ENCODE measurements at regions not wholly inside any gene's neighbourhood (a gene's known extent, or its start where the extent isn't known, plus 50 kb on each side); places are given as distances from the start of the nearest gene placed in this dataset.
"Not testable (repeated sequence)": the region's sequence is repeated elsewhere in the genome, so short reads cannot be mapped to it uniquely, and the experiment has no call there.

DNA sequence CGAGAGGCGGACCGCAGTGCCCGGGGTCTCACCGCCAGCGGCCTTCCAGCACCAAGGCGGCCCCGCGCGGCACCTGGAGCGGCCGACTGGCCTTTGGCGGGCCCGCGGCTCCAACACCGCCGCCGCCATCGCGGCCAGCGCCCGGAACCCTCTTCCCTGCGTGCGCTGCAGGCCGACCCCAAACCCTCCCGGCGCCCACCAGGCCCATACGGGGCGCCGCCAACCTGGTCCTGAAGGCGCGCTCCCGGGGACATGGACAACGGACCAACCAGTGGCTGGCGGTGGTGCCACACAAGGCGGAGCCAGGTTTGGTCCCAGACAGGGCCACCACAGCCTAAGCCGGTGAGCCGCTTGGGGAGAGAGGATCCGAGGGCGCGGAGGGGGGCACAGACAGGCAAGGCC, 1514.8 kb upstream of the DEFB115 start:
- no peak overlapping the region for H3K27ac ChIP-seq
- TF ChIP-seq, protein P1, sequence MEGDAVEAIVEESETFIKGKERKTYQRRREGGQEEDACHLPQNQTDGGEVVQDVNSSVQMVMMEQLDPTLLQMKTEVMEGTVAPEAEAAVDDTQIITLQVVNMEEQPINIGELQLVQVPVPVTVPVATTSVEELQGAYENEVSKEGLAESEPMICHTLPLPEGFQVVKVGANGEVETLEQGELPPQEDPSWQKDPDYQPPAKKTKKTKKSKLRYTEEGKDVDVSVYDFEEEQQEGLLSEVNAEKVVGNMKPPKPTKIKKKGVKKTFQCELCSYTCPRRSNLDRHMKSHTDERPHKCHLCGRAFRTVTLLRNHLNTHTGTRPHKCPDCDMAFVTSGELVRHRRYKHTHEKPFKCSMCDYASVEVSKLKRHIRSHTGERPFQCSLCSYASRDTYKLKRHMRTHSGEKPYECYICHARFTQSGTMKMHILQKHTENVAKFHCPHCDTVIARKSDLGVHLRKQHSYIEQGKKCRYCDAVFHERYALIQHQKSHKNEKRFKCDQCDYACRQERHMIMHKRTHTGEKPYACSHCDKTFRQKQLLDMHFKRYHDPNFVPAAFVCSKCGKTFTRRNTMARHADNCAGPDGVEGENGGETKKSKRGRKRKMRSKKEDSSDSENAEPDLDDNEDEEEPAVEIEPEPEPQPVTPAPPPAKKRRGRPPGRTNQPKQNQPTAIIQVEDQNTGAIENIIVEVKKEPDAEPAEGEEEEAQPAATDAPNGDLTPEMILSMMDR (conservative IDR thresholded peaks at IDR 0.05), result no peak

DNA sequence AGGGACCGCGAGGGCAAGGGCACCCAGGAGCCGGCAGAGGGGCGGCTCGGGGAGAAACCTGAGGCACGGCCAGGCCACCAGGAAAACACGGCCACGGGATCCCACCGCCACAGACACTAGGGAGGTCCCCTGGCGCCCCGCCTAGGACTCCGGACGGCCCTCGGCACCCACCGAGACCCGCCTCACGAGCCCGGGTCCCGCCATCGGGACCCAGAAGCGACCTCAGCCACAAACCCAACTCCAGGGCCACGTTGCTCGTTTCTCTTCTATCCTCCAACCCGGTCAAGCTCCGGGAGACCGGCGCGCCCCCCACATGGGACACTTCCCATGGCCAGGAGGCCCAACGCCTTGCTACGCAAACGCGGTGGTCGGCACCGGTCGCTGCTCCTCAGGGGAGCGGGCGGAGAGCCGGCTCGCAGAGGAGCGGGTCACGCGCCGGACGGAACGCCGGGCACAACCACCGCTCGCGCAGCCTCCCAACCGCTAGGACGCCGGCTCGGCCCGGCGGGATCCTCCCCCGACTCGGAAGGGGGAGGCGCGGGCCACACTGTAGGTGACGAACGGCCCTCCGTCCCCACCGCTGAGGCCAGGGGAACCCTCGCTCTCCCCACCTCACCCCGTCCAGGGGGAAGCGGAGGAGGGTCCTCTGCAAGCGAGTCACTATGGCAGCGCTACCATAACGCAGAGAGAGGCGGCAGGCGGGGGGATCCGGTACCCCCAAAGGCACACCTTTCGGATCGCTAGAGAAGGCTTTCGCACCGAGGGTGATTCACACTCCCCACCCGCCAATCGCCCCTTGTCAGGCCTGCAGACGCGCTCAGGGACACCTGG, 1514.1 kb upstream of the DEFB115 start:
- H3K27ac ChIP-seq, result no peak overlapping the region
- TF ChIP-seq, protein P1 (conservative IDR thresholded peaks at IDR 0.05), result no peak

DNA sequence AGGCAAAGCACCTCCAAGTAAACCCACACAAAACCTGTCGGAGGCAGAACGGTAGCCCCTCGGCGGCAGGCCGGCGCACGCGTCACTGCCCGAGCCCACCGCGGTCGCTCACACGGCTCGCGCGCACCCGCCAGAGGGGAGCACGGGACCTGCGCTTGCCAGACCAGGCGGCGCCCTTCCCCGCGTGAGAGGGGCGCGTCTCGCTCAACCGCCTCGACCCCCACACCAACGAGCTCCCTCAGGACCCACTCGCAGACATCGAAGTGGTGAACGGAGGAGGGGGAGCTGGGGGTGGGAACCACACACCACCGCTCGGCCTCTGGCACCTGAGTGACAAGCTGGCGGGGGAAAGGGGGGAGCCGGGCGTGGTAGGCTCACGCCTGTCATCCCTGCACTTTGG, 1513.4 kb upstream of the DEFB115 start:
- no peak overlapping the region for H3K27ac ChIP-seq
- TF ChIP-seq, protein P1 (conservative IDR thresholded peaks at IDR 0.05), result no peak

DNA sequence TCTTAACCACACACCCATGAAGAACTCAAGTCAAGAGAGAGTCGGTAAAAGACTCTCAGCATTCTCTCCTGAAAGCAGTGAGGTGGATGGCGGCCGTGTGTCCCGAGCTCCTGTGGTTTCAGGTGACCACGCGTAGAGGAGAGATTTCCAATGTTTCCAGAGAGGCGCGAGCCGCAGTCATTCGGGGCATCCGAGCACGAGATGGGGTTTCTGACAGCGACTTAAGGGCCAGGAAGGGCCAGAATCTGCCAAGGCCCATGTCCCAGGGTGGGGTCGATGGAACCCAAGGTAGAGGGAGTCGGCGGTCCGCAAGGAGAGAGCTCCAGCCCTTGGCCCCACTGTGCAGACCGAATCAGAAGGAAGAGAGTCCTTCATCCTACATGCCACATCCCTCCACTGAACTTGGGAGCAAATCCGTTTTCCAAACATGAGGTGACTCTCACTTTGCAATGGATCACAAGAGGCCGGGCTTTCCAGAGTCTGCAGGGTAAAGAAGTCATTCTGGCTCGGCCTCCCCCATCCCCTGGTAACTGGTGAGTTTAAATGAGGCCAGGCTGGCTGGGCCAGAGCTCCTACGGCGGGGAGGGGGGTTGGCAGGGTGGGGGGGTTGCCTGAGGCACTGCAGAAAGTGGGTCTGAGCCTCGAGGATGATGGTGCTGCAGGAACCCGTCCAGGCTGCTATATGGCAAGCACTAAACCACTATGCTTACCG, 1511.8 kb upstream of the DEFB115 start:
- H3K27ac ChIP-seq, result not testable (repeated sequence)

DNA sequence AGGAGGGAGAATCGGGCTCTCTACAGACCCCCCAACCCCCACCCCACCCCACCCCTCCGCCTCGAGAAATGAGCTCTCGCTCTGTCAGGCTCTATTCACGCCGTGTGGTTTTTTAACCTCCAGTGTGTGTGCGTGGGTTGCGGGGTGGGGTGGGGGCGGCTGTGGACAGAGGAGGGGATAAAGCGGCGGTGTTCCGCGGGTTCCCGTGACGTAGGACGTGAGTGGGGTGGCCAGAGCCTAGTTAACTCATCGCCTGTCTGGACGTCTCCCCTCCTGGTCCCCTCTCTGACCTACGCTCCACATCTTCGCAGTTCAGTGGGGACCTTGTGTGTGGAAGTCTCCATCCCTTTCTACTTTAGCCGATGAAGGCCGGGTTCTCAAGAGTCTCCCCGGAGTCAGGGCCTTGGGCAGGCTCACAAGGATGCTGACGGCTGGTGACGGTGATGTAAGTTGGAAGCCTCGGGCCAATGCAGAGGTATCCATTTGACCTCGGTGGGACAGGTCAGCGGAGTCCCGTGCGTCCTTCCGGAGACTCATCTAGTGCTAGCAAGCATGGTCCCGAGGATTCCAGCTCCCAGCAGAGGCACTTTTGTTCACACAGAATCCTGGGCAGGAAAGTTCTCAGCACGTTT, 1507.1 kb upstream of the DEFB115 start:
- TF ChIP-seq, protein P1 (conservative IDR thresholded peaks at IDR 0.05), result no peak
- H3K27ac ChIP-seq, result no peak overlapping the region

DNA sequence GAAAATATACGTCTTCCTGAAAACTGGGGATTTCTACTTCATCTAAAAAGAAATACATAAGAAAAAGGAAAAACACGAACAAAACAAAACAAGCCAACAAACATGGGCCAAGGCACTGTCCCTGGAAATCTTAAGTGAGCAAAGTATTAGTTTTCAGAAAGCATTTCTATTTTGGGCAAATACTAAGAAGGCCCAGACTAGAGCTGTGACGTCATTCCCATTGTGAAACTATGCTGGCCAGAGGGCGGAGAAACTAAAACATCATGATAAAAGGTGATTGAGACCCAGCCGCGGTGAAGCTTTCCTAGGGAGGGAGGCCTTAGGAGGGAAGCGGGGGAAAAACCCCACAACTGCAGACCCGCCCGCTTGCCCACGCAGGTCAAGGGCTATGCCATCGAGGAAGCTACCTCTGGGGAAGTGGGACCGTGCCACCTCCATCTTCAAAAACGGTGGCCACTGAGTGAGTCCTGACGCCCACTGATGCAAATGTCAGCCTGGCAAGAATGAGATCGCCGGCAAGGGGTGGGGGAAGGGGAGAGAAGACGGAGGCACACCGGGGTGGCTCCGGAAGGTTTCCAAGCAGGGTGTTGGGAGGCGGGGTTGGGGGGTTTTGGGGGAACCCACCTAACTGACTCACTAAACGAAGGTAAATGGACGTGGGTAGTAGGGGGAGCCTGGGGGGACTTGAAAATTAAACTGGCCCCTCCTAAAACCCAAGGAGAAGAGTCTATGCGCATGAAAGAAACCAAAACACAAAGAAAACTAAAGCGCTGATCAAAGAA, 1504.6 kb upstream of the DEFB115 start:
- not testable (repeated sequence) for H3K27ac ChIP-seq

DNA sequence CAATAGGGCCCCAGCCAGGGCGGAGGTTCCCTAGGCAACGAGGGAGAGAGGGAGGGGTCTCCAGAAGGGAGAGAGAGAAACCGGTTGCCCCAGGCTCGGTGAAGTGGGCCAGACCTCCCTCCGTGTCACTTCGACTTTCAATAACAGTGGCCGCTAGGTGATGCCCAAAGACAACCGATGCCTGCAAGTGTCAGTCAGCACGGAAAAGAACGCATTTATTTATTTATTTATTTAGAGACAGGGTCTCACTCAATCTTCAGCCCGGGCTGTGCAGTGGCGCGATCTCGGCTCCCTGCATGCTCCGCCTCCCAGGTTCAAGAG, 1504.1 kb upstream of the DEFB115 start:
- not testable (repeated sequence) for H3K27ac ChIP-seq

DNA sequence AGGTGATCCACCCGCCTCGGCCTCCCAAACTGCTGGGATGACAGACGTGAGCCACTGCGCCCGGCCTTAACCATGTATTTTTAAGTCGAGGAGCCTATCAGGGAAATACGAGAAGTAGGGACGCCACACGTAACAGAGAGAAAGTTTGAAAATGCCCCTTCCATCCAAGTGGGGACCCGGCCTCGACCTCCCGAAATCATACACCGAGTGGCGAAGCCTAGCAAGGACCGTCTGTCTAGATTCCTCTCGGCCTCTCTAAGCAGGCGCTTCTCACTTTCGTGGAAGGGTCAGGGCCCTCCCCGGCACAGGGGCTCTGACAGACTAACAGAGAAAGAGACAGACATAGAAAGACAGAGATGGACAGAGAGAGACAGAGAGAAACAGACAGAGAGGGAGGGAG, 1503.6 kb upstream of the DEFB115 start:
- H3K27ac ChIP-seq, result not testable (repeated sequence)

DNA sequence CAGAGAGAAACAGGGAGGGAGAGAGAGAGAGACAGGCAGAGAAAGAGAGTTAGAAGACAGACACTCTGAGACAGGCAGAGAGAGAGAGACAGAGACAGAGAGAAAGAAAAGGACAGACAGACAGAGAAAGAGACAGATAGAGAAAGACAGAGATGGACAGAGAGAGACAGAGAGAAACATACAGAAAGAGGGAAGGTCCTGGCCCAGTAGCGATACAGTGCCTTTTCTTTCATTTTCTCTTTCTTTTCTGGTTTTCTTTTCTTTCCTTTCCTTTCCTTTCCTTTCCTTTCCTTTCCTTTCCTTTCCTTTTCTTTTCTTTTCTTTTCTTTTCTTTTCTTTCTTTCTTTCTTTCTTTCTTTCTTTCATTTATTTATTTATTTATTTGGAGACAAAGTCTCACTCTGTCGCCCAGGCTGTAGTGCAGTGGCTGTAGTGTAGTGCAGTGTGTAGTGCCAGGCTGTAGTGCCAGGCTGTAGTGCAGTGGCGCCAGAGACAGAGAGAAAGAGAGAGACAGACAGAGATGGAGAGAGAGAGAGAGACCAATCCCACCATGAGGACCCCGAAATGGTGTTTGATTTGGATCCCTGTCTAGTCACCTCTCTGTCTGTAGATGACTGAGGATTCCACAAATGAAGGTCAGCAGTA, 1501.5 kb upstream of the DEFB115 start:
- H3K27ac ChIP-seq, result not testable (repeated sequence)
